Fibroblast of mammary gland (primary cell): ENCODE measurements at regions not wholly inside any gene's neighbourhood (a gene's known extent, or its start where the extent isn't known, plus 50 kb on each side); places are given as distances from the start of the nearest gene placed in this dataset.

ENCODE experiments used
- DNase-seq: peaks from one replicate; pipeline ENCODE4 v3.0.0-alpha.2; 2010; ENCODE audit warnings: low read depth
- H3K4me3 ChIP-seq: 2 replicates; pipeline ENCODE4 v1.5.1; 2011; ENCODE audit warnings: low read depth, mild to moderate bottlenecking, low read length, moderate library complexity; ENCODE audit not compliant: control insufficient read depth
- TF ChIP-seq, protein P1 (sequence below): conservative IDR thresholded peaks from 2 replicates; pipeline ENCODE4 v1.5.1; 2011; ENCODE audit warnings: low read depth, low read length, inconsistent platforms; ENCODE audit not compliant: control insufficient read depth, insufficient read depth

DNA sequence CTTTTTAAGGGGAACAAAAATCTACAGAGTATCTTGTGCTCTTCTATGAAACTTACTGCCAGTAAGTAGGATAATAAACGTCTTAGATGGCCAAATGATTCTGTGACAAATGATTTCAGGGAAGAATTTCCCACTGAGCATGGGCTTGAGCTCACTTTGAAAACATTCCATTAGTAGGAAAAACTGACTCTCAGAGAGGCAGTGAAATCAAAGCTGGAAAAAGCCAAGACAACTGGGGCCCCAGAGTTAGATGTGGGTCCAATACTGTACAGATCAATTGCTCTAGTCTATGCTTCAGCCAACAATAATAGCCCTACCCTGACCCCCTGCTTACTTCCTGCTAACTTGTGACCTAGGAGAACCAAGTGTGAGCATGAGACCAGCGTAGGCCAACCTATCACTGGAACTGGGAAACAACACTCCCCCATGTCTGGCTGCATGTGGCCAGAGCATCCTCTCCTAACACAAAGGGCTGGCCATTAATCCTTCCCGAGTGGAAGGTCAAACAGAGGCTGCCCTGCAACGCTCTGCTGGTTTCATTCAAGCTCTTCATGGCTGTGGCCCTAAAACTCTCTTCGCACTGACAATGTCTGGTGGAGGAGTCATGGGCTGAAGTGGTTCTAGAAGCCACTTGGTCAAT is 68.8 kb downstream of the FOXB1 start:
- DNase-seq = no peak
- H3K4me3 ChIP-seq = no peak overlapping the region
- TF ChIP-seq, protein P1, sequence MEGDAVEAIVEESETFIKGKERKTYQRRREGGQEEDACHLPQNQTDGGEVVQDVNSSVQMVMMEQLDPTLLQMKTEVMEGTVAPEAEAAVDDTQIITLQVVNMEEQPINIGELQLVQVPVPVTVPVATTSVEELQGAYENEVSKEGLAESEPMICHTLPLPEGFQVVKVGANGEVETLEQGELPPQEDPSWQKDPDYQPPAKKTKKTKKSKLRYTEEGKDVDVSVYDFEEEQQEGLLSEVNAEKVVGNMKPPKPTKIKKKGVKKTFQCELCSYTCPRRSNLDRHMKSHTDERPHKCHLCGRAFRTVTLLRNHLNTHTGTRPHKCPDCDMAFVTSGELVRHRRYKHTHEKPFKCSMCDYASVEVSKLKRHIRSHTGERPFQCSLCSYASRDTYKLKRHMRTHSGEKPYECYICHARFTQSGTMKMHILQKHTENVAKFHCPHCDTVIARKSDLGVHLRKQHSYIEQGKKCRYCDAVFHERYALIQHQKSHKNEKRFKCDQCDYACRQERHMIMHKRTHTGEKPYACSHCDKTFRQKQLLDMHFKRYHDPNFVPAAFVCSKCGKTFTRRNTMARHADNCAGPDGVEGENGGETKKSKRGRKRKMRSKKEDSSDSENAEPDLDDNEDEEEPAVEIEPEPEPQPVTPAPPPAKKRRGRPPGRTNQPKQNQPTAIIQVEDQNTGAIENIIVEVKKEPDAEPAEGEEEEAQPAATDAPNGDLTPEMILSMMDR = no peak

DNA sequence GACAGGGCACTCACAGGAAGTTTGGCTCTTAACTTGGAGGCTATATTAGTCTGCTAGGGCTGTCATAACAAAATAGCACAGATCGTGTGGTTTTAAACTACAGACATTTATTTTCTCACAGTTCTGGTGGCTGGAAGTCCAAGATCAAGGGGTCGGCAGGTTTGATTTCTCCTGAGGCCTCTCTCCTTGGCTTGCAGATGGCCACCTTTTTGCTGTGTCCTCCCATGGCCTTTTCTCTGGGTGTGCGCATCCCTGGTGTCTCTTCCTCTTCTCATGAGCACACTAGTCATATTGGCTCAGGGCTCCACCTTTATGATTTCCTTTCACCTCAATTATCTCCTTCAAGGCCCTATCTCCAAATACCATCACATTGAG is 69.3 kb downstream of the FOXB1 start:
- TF ChIP-seq, protein P1 = no peak
- no peak overlapping the region for H3K4me3 ChIP-seq
- DNase-seq = no peak

DNA sequence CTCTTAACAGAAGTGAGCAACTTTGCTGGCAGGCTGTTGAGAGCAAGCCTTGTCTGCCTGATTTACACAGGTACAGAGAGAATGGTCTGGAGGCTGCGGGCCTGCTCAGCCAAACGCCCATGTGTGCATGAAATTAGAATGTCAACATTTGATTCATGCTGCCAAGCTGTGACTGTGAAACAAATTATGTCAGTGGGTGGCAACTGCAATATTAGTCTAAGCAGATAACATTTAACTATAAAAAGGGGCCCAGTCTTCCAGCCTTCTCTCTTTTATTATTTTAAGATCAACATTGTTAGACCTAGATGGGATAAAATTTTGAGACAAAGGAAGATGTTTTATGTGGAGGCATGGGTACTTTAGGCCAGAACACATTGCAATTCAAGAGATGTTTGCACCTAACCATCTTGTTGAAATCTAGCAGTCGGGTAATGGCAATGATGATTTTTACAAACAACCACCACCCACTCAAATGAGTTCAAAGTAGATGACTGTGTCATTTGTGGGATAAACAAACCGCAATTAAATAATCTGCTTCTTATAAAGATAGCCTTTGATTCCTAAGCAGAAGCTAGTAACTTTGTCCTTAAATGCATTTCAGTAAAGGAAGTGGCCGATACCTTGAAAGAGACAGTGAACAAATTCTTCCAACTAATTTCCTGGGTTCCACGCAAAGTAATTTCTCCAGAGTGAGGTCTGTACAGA is 70.2 kb downstream of the FOXB1 start:
- no peak overlapping the region for H3K4me3 ChIP-seq
- peak; percentile 57 for DNase-seq
- TF ChIP-seq, protein P1 = no peak

DNA sequence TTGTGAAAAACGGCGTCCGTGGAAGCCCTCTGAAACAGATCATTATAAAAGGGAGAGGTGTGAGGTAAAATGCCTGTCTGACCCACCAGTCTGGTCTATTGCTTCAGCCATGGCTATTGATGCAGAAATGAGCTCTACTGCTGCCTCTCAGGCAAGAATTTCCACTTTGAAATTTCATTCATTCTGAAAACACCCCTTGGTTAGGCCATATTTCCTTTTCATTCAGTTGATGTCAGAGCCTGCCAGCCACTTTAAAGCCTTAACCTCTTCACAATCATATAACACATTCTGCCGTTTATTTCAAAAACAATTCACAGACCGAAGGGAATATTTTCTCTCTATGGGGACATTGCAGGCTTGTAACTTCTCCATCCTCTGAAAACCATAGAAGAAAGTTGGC is 71.9 kb downstream of the FOXB1 start:
- no peak for DNase-seq
- no peak overlapping the region for H3K4me3 ChIP-seq
- TF ChIP-seq, protein P1 = no peak

DNA sequence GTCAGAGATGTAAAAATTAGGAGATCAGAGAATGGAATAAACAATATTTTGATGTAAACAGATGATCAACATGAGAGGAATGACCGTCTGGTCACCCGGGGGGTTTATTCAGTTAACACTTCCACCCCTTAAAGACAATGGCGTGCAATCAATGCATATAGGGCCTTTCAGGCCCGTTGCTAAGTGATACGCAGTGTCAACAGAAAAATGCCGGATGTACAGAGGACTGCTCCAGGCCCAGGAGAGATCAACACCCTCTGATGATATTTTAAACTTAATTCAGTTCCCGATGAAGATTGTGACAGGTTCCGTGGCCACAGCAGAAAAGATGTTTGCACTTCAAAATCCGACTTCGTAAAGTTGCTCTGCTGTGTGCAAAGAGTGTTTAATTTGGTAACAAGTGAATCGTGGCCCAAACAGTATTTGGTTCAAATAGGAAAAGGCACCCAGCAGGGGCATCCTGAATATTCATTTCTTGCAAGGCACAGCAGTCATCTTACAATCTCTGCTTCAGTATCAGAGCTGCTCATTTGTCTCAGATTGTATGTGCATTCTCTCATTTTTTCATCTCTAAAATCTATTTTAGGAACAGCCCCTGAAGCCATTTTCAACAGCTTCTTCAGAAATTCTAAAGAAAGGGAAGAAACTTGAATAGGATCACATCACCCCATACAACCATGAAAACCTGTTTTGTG is 72.6 kb downstream of the FOXB1 start:
- TF ChIP-seq, protein P1 = no peak
- no peak overlapping the region for H3K4me3 ChIP-seq
- DNase-seq = no peak

DNA sequence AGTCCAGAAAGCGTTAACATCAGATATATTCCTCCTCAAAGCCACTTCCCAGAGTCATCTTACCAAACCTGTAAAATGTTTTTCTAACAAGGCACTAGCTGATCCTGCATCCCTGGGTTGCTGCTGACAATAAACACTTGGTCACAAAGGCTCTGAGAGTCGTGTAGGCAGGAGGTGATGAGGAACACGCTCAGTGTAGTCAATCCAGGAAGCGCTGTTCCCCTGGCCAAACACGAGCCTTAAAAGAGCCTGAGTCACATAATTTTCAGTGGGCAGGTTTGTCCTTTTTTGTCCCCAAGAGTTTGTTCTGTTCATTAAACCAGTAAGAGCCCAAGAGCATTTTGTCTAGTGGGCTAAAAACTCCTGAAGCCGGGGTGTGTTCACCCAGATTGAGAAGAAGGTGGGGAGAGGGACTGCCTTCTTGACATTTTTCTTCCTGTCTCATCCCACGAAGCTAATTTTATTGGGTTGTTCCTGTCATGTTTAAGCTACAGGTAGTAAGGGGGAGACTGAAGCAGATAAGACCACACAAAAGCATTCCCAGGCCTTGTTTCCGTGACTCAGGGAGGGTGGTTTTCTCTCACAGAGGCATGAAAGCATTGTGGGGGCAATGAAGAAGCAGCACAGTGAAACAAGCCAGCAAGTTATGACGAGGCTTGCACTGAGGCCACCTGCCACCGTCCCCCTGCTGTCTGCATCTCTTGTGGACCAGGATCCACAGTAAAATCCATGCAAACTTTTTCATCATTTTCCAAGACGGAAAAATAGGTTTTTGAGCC is 73.7 kb downstream of the FOXB1 start:
- TF ChIP-seq, protein P1 = no peak
- no peak for DNase-seq
- H3K4me3 ChIP-seq = no peak overlapping the region
